NT2/D1 (cell line): ENCODE measurements at regions not wholly inside any gene's neighbourhood (a gene's known extent, or its start where the extent isn't known, plus 50 kb on each side); places are given as distances from the start of the nearest gene placed in this dataset.

Experiments
- SUZ12 ChIP-seq: IDR thresholded peaks from 2 replicates; pipeline ENCODE4 v1.6.1; 2011; ENCODE audit not compliant: insufficient read length, insufficient read depth; ENCODE audit errors: extremely low read depth
- YY1 ChIP-seq: IDR thresholded peaks from 2 replicates; pipeline ENCODE4 v1.6.1; 2011; ENCODE audit not compliant: insufficient read length, insufficient read depth
- ZNF274 ChIP-seq: IDR thresholded peaks from 2 replicates; pipeline ENCODE4 v1.6.1; 2011; ENCODE audit warnings: mild to moderate bottlenecking, low read depth, low read length

DNA sequence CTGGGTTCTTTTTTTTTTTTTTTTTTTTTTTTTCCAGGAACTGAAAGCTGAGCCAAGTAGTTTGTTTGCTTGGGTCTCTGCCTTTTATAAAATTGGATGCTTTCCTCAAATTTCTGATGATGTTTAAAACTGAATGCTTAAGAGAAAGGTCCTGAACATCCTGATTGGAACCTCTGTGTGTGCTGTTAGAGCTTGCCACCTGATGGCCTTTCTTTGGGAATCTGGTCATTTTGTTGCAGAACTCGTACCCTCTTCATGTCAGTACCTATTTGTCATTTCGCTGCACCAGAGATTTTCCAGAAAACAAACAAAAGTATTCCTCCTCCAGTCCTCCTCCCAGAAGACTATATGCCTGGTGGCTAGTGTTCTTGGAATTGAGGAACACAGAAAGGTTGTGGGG is 81.2 kb upstream of the KLF12 start:
- TF ChIP-seq YY1 (no peak), ZNF274 (no peak), SUZ12 (no peak)
